NB4 (cell line): ENCODE measurements at regions not wholly inside any gene's neighbourhood (a gene's known extent, or its start where the extent isn't known, plus 50 kb on each side); places are given as distances from the start of the nearest gene placed in this dataset.

ENCODE experiments used
- DNase-seq: peaks from one replicate; pipeline ENCODE4 v3.0.0; 2010; ENCODE audit warnings: low read depth
- H3K4me3 ChIP-seq: one replicate; pipeline ENCODE4 v1.5.1; 2011; ENCODE audit warnings: mild to moderate bottlenecking, low read depth, low read length, moderate library complexity
- CTCF ChIP-seq: IDR thresholded peaks from one replicate; pipeline ENCODE4 v1.5.1; 2012; ENCODE audit warnings: low read depth, low read length
- MAX ChIP-seq: IDR thresholded peaks from 2 replicates; pipeline ENCODE4 v1.6.1; 2011; ENCODE audit warnings: low read depth, low read length
- MYC ChIP-seq: IDR thresholded peaks from 2 replicates; pipeline ENCODE4 v1.6.1; 2011; ENCODE audit warnings: low read depth, low read length
- POLR2A ChIP-seq: IDR thresholded peaks from 2 replicates; pipeline ENCODE4 v1.6.1; 2011; ENCODE audit warnings: mild to moderate bottlenecking; ENCODE audit not compliant: insufficient read length; ENCODE audit errors: extremely low read depth

GRCh38 chrX:110428144-110428543 lies 69.5 kb downstream of the RTL9 start:
- TF ChIP-seq MYC (no peak), POLR2A (no peak), MAX (no peak), CTCF (no peak)
- DNase-seq, result no peak
- no peak overlapping the region for H3K4me3 ChIP-seq

- no peak for TF ChIP-seq MAX
- no peak for DNase-seq
- H3K4me3 ChIP-seq, result no peak overlapping the region
These were observed 71.8 kb downstream of the RTL9 start for GRCh38 chrX:110430293-110431076.

- DNase-seq, result no peak
- H3K4me3 ChIP-seq, result no peak overlapping the region
- TF ChIP-seq MAX, result no peak
- TF ChIP-seq MYC, result no peak
- TF ChIP-seq POLR2A, result no peak
- no peak for TF ChIP-seq CTCF
These were observed 73.7 kb downstream of the RTL9 start for GRCh38 chrX:110432091-110432905.

GRCh38 chrX:110432906-110433215 lies 74.2 kb downstream of the RTL9 start:
- no peak overlapping the region for H3K4me3 ChIP-seq
- DNase-seq, result no peak
- no peak for TF ChIP-seq MYC
- TF ChIP-seq MAX, result no peak
- no peak for TF ChIP-seq CTCF
- TF ChIP-seq POLR2A, result no peak

GRCh38 chrX:110435196-110435595 lies 76.5 kb downstream of the RTL9 start:
- DNase-seq, result no peak
- H3K4me3 ChIP-seq, result no peak overlapping the region
- TF ChIP-seq MAX (no peak), CTCF (no peak), POLR2A (no peak), MYC (no peak)

- no peak for TF ChIP-seq POLR2A
- TF ChIP-seq CTCF, result no peak
- no peak for TF ChIP-seq MYC
- no peak overlapping the region for H3K4me3 ChIP-seq
- DNase-seq, result no peak
These were observed 77.9 kb downstream of the RTL9 start for GRCh38 chrX:110436523-110436922.
